NCI-H146 (cell line): ENCODE measurements at regions not wholly inside any gene's neighbourhood (a gene's known extent, or its start where the extent isn't known, plus 50 kb on each side); places are given as distances from the start of the nearest gene placed in this dataset.
"Not testable (repeated sequence)": the region's sequence is repeated elsewhere in the genome, so short reads cannot be mapped to it uniquely, and the experiment has no call there.

Source experiments
- DNase-seq: peaks from one replicate; lab custom pipeline; 2025; lab: John Stamatoyannopoulos, UW

DNA sequence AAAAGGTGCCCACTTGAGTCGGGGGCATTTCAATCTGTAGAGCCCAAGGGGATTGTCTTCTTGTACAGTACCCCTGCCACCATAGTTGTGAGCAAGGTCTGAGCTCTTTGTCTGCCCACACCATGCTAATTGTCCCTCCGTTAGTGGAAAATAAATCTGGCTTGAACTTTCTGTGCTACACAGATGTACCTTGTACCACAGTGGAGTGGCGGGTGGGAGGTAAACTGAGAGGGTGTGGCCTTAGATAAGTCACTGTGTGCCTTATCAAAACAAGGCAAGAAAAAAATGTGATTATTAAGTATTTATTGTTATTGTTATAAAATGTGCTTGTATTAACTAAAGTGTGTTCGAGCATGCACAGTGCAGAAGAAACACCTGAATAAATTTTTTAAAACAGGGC is 242.9 kb upstream of the C2CD4B start:
- DNase-seq: no peak

GRCh38 chr15:62409466-62409865 is 244.4 kb upstream of the C2CD4B start:
- DNase-seq: no peak

- DNase-seq: no peak
Measured at GRCh38 chr15:62412686-62413085, 247.6 kb upstream of the C2CD4B start.

GRCh38 chr15:62413153-62413552 is 248.1 kb upstream of the C2CD4B start:
- no peak for DNase-seq

DNA sequence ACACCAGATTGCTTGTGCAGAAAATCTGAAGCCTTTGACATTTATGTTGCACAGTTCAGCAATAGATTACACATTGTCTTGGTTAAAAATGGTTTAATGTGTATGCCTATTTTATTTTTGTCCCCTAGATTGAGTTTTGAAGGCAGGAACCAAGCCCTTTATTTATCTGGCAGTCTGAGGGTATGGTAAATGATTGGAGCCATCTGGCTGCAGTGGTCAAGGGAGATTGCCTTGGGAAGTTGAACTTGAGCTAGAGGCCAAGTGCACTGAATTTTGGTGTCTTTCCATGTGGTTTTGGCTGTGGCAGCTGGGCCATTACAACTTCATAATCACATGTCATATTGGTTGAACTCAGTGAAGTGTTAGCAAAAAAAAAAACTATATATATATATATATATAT is 248.7 kb upstream of the C2CD4B start:
- DNase-seq: no peak

DNA sequence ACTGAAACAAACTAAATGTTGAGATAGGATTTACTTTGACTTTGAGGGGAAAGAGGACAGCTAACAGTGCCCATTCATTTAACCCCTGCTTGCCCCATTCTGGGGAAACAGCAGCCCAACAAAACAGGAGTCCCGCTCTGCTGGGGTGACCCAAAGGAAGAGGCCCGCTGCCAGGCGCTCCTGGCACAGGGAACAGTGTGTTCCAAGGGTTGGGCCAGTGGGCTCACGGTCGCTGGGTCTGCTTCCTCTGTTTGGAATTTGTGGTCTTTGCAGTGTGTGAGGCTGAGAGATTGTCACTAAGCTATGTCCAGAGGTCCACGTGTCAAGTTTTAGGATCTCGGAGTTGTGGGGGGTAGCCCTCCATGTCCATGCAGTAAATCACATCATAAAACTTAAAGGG is 250.4 kb upstream of the C2CD4B start:
- no peak for DNase-seq

- no peak for DNase-seq
Measured at GRCh38 chr15:62416526-62416925, 251.4 kb upstream of the C2CD4B start.

DNA sequence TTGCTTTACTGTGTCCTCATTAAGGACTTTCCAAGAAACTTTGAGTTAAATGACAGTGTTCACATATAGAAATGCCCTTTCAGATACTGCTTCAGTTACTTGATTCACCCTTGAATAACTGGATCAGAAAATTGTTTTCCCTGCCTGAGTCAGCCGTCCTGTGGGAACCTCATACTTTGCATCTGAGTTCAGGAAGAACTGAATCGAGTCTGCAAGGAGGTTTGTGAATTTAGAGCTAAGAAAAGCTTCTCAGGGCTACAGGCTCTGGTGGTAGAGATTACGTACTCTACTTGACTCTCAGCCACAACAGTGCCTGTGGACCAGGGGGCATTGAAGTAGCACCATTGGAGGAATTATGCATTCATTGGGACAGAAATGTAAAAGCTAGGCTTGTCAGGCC is 252.4 kb upstream of the C2CD4B start:
- no peak for DNase-seq

GRCh38 chr15:62418496-62418895 is 253.4 kb upstream of the C2CD4B start:
- DNase-seq: not testable (repeated sequence)

- no peak for DNase-seq
Measured at GRCh38 chr15:62419192-62419591, 254.1 kb upstream of the C2CD4B start.

DNA sequence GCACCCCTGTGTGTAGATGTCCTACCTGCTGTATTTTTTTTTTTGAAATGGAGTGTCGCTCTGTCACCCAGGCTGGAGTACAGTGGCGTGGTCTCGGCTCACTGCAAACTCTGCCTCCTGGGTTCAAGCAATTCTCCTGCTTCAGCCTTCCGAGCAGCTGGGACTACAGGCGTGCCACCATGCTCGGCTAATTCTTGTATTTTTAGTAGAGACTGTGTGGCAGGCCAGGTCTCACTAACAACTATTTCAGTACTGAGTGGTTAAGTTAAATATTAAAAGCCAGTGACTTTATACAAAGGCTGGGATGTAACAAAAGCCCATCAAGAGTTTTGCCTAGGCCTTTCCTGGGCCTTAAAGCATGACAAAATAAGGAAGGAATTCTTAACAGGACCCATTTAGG is 255.3 kb upstream of the C2CD4B start:
- DNase-seq: not testable (repeated sequence)

DNA sequence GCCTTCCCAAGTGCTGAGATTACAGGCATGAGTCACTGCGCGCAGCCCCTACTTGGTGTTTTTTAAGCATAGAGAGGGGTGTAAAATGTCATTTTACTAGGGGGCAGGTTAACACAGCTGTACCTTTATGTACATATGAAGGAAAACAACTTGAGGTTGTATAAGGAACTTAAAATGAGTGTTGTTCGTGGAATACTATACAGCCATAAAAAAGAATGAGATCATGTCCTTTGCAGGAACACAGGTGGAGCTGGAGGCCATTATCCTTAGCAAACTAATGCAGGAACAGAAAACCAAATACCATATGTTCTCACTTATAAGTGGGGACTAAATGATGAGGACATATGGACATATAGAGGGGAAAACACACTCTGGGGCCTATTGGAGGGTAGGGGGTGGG is 256.2 kb upstream of the C2CD4B start:
- DNase-seq: no peak

DNA sequence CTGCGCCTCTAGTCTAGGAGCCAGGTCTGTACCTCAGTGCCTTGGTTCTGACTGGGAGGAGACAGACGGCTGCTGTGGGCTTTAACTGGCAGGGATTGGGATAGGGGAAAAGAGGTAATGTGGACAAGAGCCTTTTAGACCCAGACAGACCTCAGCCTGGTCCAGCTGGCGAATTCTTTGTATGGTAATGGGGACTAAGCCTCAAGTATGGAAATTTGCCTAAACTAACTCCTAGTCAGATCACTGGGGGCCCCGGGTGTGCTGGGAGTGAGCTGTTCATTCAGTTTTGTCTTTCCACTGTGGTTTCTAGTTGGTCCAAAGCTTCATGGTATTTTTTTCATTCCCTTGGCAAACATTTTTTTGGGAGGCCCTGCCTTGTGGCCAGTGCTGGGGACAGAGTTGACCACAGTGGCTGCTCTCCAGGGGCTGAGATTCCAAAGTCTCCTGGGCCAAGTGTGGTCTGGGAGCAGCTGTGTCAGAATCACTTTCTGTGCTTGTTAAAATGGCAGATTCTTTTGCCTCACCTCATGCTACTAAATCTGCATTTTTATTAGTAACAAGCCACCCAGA is 261.4 kb upstream of the C2CD4B start:
- no peak for DNase-seq

DNA sequence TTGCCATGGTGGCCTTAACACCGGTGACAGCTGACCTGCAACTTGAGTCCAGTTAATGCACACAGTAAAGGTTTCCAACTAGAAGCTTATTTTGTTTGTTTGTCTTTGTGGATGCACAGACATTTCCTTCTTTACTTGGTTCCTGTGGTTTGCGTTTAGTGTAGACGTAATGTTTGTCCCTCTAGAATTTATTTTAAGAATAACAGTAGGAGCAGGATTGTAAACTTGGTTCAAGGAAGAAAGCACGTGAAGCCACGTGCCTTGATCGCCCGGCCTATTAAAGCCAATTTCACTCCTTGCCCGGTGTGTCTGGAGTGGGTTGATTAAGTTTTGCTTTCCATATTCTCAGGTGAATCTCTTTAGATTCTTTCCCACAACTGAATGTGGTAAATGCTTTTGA is 263.2 kb upstream of the C2CD4B start:
- DNase-seq: no peak

- no peak for DNase-seq
Measured at GRCh38 chr15:62428851-62429598, 263.9 kb upstream of the C2CD4B start.

DNA sequence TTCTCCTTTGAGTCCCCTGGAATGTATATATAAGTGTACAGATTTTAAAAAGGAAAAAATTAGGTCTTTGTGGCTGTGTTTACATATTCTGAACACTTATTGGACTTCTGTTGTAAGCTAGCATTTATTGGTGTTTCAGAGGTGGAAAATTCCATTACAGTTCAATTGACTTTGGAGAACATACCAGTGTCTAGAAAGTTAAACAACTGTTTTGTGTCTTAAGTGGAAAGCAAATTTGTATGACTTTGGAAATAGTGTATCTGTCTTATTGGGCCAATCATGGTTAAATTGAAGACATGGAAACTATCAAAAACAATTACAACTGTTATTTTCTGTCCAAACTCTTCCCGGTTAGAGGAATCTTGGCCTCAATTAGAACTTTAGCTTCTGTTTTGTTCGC is 265.0 kb upstream of the C2CD4B start:
- no peak for DNase-seq

- DNase-seq: no peak
Measured at GRCh38 chr15:62430552-62430951, 265.5 kb upstream of the C2CD4B start.

GRCh38 chr15:62431008-62431797 is 266.1 kb upstream of the C2CD4B start:
- no peak for DNase-seq

DNA sequence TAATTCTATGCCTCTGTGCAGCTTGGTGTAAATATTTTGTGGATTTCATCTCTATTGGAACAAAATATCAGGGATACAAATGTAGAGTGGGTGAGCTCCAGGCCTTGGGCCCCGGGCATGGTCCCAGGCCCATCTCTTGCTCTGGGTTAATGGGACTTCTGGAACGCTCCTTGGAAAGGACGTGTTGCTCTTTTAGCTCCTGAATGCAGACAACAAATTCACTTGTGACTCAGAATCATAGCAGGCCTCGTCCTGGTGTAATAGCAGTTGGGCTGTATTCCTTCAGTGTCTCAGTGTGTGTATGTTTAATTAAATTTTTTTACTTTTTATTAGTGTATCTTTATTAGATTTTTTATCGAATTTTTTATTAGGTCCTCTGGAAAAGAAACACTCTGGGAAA is 266.7 kb upstream of the C2CD4B start:
- no peak for DNase-seq

- DNase-seq: no peak
Measured at GRCh38 chr15:62432702-62433398, 267.8 kb upstream of the C2CD4B start.

DNA sequence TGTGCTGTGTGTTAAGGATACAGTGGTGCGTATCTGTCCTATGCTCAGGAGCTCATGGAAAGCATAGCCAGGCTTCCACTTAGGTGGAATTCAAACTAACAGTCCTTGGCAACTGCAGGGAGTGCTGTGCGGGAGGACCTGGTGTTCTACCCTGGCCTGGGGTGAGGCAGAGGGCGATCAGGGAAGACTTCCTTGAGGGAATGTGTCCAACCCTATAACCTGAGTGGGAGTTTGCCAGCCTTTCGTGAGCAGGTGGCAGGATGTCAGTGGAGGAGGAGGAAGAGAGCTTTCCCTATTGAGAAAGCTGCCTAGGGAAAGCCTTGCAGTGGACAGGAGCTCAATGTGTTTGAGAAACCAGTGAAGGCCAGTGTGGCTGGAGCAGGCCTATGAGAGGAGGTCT is 271.1 kb upstream of the C2CD4B start:
- no peak for DNase-seq

GRCh38 chr15:62437753-62438152 is 272.7 kb upstream of the C2CD4B start:
- DNase-seq: no peak
